ENCODE measurements at regions not wholly inside any gene's neighbourhood (a gene's known extent, or its start where the extent isn't known, plus 50 kb on each side); places are given as distances from the start of the nearest gene placed in this dataset.

- TF ChIP-seq CTCF (IDR thresholded peaks at IDR 0.05) (no peak), POLR2AphosphoS5 (IDR thresholded peaks at IDR 0.05) (no peak), EP300 (IDR thresholded peaks at IDR 0.05) (no peak)
Observed at GRCh38 chr11:91794146-91794545, 430.5 kb upstream of the FAT3 start.
